AG04449 (cell line): ENCODE measurements at regions not wholly inside any gene's neighbourhood (a gene's known extent, or its start where the extent isn't known, plus 50 kb on each side); places are given as distances from the start of the nearest gene placed in this dataset.

Experiments used
- CTCF ChIA-PET: fragments of 350-600 bp; formaldehyde crosslinking; extraction: SDS; loops from one replicate; lab custom pipeline; 2021; ENCODE audit warnings: antibody characterized with exemption; lab: Yijun Ruan, JAX
- POLR2A ChIA-PET: fragments of 400-600, 350-600 bp; formaldehyde crosslinking; extraction: SDS; loops from one replicate; lab custom pipeline; 2020; ENCODE audit warnings: antibody characterized with exemption, inconsistent platforms; lab: Yijun Ruan, JAX
- DNase-seq: peaks from one replicate; pipeline ENCODE4 v3.0.0-alpha.2; 2010; ENCODE audit warnings: low read depth, low spot score
- H3K4me3 ChIP-seq: 2 replicates; pipeline ENCODE4 v1.5.1; 2011; ENCODE audit warnings: low read depth, mild to moderate bottlenecking, control low read depth, low read length
- TF ChIP-seq, protein P1 (sequence below): IDR thresholded peaks from one replicate; pipeline ENCODE4 v1.5.1; 2011; ENCODE audit warnings: mild to moderate bottlenecking, moderate library complexity, low read length, control low read depth, inconsistent platforms; ENCODE audit not compliant: insufficient read depth; ENCODE audit errors: missing control alignments

DNA sequence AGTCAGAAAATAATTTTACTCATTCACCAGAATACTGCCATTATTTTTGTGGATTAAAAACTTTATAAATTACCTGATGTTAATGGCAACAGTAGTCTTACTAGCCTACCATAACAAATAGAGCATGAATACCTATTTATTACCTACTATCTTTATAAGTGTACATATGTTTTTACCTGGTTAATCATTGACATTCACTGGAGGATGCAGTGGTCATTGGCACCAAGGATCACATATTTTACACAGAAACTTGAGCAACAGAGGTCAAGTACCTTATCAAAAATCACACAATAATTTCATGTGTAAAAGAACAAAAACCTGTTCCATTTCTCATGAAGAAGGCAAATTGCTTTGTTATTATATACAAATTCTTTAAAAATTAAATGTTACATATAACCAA is 1284.9 kb upstream of the NCAM2 start:
- no peak for DNase-seq
- no peak overlapping the region for H3K4me3 ChIP-seq
- CTCF ChIA-PET, result no interaction called here
- POLR2A ChIA-PET, result no interaction called here
- TF ChIP-seq, protein P1, sequence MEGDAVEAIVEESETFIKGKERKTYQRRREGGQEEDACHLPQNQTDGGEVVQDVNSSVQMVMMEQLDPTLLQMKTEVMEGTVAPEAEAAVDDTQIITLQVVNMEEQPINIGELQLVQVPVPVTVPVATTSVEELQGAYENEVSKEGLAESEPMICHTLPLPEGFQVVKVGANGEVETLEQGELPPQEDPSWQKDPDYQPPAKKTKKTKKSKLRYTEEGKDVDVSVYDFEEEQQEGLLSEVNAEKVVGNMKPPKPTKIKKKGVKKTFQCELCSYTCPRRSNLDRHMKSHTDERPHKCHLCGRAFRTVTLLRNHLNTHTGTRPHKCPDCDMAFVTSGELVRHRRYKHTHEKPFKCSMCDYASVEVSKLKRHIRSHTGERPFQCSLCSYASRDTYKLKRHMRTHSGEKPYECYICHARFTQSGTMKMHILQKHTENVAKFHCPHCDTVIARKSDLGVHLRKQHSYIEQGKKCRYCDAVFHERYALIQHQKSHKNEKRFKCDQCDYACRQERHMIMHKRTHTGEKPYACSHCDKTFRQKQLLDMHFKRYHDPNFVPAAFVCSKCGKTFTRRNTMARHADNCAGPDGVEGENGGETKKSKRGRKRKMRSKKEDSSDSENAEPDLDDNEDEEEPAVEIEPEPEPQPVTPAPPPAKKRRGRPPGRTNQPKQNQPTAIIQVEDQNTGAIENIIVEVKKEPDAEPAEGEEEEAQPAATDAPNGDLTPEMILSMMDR, result no peak

DNA sequence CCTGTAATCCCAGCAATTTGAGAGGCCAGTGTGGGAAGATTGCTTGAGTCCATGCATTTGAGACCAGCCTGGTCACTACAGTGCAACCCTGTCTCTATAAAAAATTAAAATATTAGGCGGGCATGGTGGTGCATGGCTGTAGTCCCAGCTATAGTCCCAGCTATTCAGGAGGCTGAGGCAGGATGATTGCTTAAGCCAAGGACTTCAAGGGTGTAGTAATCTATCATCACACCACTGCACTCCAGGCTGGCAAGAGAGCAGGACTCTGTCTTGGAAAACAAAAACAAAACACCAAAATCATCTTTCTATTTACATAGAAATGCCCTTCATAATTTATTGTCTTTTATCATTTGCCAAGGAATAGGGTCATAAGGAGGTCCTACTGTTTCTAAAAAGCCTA is 1274.1 kb upstream of the NCAM2 start:
- ChIA-PET POLR2A (no interaction called here), CTCF (no interaction called here)
- H3K4me3 ChIP-seq, result no peak overlapping the region
- TF ChIP-seq, protein P1, result no peak
- no peak for DNase-seq

DNA sequence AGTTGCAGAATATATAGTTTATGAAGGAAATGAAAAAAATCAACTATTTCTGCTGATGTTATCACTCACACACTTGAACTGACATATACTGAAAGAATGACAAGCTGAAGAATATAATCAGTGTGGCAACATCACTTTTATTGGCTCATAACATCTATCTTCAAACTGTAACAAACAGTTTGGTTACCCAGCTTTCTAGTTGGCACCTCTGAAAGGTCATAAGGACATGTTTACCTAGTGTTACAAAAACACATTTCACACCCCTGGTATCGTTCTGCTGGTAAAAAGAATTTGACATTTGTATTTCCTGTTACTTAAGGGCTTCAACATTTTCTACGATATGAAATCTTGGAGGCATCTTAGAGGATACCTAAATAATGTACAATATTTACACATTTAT is 1267.0 kb upstream of the NCAM2 start:
- DNase-seq, result no peak
- ChIA-PET CTCF (no interaction called here), POLR2A (no interaction called here)
- H3K4me3 ChIP-seq, result no peak overlapping the region
- TF ChIP-seq, protein P1, result no peak

DNA sequence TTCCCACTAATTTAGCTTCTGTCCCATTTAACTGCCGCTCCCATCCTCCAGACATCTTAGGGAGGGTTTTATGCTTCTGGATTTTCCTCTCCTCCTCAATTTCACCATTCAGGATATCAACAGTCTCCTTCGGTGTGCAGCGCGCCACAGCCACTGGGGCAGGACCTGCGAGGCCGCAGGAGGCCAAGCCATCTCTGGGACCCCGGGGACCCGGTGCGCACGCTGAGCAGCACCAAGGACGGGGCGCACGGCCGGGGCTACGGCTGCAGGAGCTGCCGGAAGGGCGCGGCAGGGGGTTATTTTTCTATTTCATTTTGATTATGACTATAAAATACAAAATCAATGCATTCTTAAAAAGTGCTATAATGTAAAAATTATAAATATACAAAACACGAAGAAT is 1238.4 kb upstream of the NCAM2 start:
- TF ChIP-seq, protein P1, result no peak
- no peak overlapping the region for H3K4me3 ChIP-seq
- ChIA-PET POLR2A (no interaction called here), CTCF (no interaction called here)
- DNase-seq, result no peak

DNA sequence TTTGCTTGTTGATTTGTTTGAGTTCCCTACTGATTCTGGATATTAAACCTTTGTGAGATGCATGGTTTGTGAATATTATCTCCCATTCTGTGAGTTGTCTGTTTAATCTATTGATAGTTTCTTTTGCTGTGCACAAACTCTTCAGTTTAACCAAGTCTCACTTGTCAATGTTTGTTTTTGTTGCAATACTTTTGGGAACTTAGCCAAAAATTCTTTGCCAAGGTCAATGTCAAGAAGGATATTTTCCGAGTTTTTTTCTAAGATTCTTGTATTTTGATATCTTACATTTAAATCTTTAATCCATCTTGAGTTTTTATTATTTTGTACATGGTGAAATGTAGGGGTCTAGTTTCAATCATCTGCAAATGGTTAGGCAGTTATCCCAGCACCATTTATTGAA is 1230.7 kb upstream of the NCAM2 start:
- ChIA-PET POLR2A (no interaction called here), CTCF (no interaction called here)
- TF ChIP-seq, protein P1, result no peak
- no peak for DNase-seq
- H3K4me3 ChIP-seq, result no peak overlapping the region

DNA sequence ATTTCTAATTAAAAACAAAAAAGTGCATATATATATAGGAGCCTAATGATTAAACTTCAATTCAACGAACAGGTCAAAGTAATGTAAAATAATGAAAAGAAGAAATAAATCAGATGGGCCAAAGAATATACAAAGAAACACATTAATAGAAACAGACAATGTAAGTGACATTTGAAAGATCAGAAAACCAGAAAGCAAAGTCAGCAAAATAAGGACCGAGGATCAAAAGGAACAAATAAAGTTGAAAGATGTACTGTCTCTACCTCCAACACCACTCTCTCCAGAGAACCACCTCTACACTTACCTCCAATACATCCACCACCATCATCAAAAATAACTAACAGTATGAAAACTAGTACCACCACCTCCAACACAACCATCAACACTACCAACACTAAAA is 1226.3 kb upstream of the NCAM2 start:
- no peak for DNase-seq
- TF ChIP-seq, protein P1, result no peak
- CTCF ChIA-PET, result no interaction called here
- H3K4me3 ChIP-seq, result no peak overlapping the region
- POLR2A ChIA-PET, result no interaction called here

DNA sequence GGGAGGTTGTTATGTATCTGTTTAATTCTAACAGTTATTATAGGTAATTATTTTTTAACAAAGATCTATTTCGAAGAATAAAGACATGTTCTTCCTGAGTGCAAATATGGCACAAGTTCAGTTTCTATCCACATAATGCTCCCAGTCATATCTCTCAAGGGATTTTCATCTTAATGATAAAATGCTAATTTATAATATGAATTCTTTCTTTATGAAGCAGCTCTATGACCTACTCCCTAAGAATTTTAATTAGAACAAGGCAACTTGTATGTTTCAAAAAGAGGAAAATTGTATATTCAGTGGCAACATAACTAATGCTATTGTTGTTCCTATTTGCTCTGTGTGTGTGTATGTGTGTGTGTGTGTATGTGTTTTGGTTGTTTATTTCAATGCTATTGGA is 1222.1 kb upstream of the NCAM2 start:
- POLR2A ChIA-PET, result no interaction called here
- no peak overlapping the region for H3K4me3 ChIP-seq
- CTCF ChIA-PET, result no interaction called here
- TF ChIP-seq, protein P1, result no peak
- no peak for DNase-seq
